H9 (cell line): ENCODE measurements at regions not wholly inside any gene's neighbourhood (a gene's known extent, or its start where the extent isn't known, plus 50 kb on each side); places are given as distances from the start of the nearest gene placed in this dataset.

Source experiments
- DNase-seq: peaks from one replicate; pipeline ENCODE4 v3.0.0-alpha.2; 2017
- H2AFZ ChIP-seq: one replicate; pipeline ENCODE4 v1.6.1; 2013; ENCODE audit warnings: mild to moderate bottlenecking, low read length, control low read depth, moderate library complexity
- H2AK5ac ChIP-seq: 2 replicates; pipeline ENCODE4 v1.6.1; 2013; ENCODE audit warnings: low read length, control low read depth, mixed read lengths; ENCODE audit not compliant: insufficient read length
- H2BK120ac ChIP-seq: one replicate; pipeline ENCODE4 v1.6.1; 2013; ENCODE audit warnings: low read depth, mild to moderate bottlenecking, low read length, control low read depth, inconsistent platforms; ENCODE audit not compliant: poor library complexity, severe bottlenecking
- H2BK12ac ChIP-seq: 2 replicates; pipeline ENCODE4 v1.6.1; 2013; ENCODE audit warnings: low read length, control low read depth, mixed read lengths, low read depth; ENCODE audit not compliant: insufficient read length
- H2BK15ac ChIP-seq: 2 replicates; pipeline ENCODE4 v1.6.1; 2013; ENCODE audit warnings: low read depth, low read length, control low read depth
- H2BK20ac ChIP-seq: one replicate; pipeline ENCODE4 v1.6.1; 2013; ENCODE audit warnings: low read depth, mild to moderate bottlenecking, low read length, control low read depth, inconsistent platforms; ENCODE audit not compliant: poor library complexity, severe bottlenecking
- H2BK5ac ChIP-seq: 2 replicates; pipeline ENCODE4 v1.6.1; 2013; ENCODE audit warnings: low read length, control low read depth, mixed read lengths; ENCODE audit not compliant: insufficient read length
- H3K14ac ChIP-seq: 2 replicates; pipeline ENCODE4 v1.6.1; 2013; ENCODE audit warnings: low read length, control low read depth; ENCODE audit not compliant: insufficient read depth
- H3K18ac ChIP-seq: 2 replicates; pipeline ENCODE4 v1.6.1; 2013; ENCODE audit warnings: low read depth, mild to moderate bottlenecking, mixed read lengths, low read length, control low read depth; ENCODE audit not compliant: insufficient read length
- H3K23ac ChIP-seq: 2 replicates; pipeline ENCODE4 v1.6.1; 2013; ENCODE audit warnings: low read length, control low read depth, mixed read lengths, low read depth; ENCODE audit not compliant: insufficient read length
- H3K23me2 ChIP-seq: 2 replicates; pipeline ENCODE4 v1.6.1; 2013; ENCODE audit warnings: low read depth, mild to moderate bottlenecking, mixed read lengths, low read length, control low read depth; ENCODE audit not compliant: insufficient read length, poor library complexity, severe bottlenecking
- H3K27ac ChIP-seq: 2 replicates; pipeline ENCODE4 v1.5.1; 2013; ENCODE audit warnings: low read length, control low read depth, mixed read lengths, low read depth; ENCODE audit not compliant: insufficient read length
- H3K27me3 ChIP-seq: 2 replicates; pipeline ENCODE4 v1.6.1; 2013; ENCODE audit warnings: low read length, control low read depth, inconsistent platforms; ENCODE audit not compliant: insufficient read depth
- H3K4ac ChIP-seq: 2 replicates; pipeline ENCODE4 v1.6.1; 2013; ENCODE audit warnings: low read depth, mild to moderate bottlenecking, control low read depth, inconsistent platforms, low read length, moderate library complexity
- H3K4me1 ChIP-seq: 2 replicates; pipeline ENCODE4 v1.6.1; 2013; ENCODE audit warnings: low read length, control low read depth, inconsistent platforms; ENCODE audit not compliant: insufficient read depth
- H3K4me2 ChIP-seq: 2 replicates; pipeline ENCODE4 v1.6.1; 2013; ENCODE audit warnings: low read length, control low read depth, mixed read lengths; ENCODE audit not compliant: insufficient read length, insufficient read depth
- H3K56ac ChIP-seq: 2 replicates; pipeline ENCODE4 v1.6.1; 2013; ENCODE audit warnings: low read depth, mild to moderate bottlenecking, mixed read lengths, low read length, control low read depth; ENCODE audit not compliant: insufficient read length
- H3K79me1 ChIP-seq: 2 replicates; pipeline ENCODE4 v1.6.1; 2013; ENCODE audit warnings: low read depth, mild to moderate bottlenecking, moderate library complexity, low read length, control low read depth, inconsistent platforms; ENCODE audit not compliant: insufficient read depth, poor library complexity, severe bottlenecking
- H3K79me2 ChIP-seq: 2 replicates; pipeline ENCODE4 v1.6.1; 2013; ENCODE audit warnings: low read length, control low read depth, inconsistent platforms; ENCODE audit not compliant: insufficient read depth
- H3K9ac ChIP-seq: 2 replicates; pipeline ENCODE4 v1.6.1; 2013; ENCODE audit warnings: low read length, control low read depth, mixed read lengths; ENCODE audit not compliant: insufficient read length; ENCODE audit errors: extremely low read depth
- H3K9me3 ChIP-seq: one replicate; pipeline ENCODE4 v1.6.1; 2013; ENCODE audit warnings: low read depth, low read length, inconsistent platforms; ENCODE audit not compliant: control insufficient read depth
- H3T11ph ChIP-seq: one replicate; pipeline ENCODE4 v1.6.1; 2013; ENCODE audit warnings: mild to moderate bottlenecking, low read length, control low read depth, inconsistent platforms
- H4K20me1 ChIP-seq: one replicate; pipeline ENCODE4 v1.6.1; 2013; ENCODE audit not compliant: control insufficient read depth, insufficient read length, insufficient read depth
- H4K5ac ChIP-seq: 2 replicates; pipeline ENCODE4 v1.6.1; 2013; ENCODE audit warnings: low read depth, mild to moderate bottlenecking, mixed read lengths, low read length, control low read depth; ENCODE audit not compliant: insufficient read length
- H4K8ac ChIP-seq: replicated peaks from 2 replicates; pipeline ENCODE4 v1.6.1; 2013; ENCODE audit warnings: low read length, control low read depth, mixed read lengths, low read depth; ENCODE audit not compliant: insufficient read length
- H4K91ac ChIP-seq: 2 replicates; pipeline ENCODE4 v1.6.1; 2013; ENCODE audit warnings: low read depth, mild to moderate bottlenecking, moderate library complexity, mixed read lengths, low read length, control low read depth; ENCODE audit not compliant: insufficient read length
- H3K27ac Mint-ChIP-seq, 3 experiments: 2 replicates in 2 of 3; 3 replicates in 1 of 3; pipeline ENCODE4 v1.8.0; 2020 to 2021; ENCODE audit warnings: mixed read lengths in 3 of 3, mild to moderate bottlenecking in 1 of 3, moderate library complexity in 1 of 3
- H3K27me3 Mint-ChIP-seq: 2 replicates; pipeline ENCODE4 v1.8.0; 2021; ENCODE audit warnings: low read depth, mild to moderate bottlenecking, moderate library complexity, mixed read lengths
- H3K36me3 Mint-ChIP-seq, 3 experiments: 2 replicates in 2 of 3; 3 replicates in 1 of 3; pipeline ENCODE4 v1.8.0; 2020 to 2021; ENCODE audit warnings: low read depth in 3 of 3, mixed read lengths in 3 of 3; ENCODE audit not compliant: insufficient read depth in 1 of 3
- H3K4me1 Mint-ChIP-seq, 2 experiments: 2 replicates each; pipeline ENCODE4 v1.8.0; 2020; ENCODE audit warnings: mixed read lengths in 2 of 2
- H3K4me3 Mint-ChIP-seq, 2 experiments: 2 replicates in 1 of 2; 3 replicates in 1 of 2; pipeline ENCODE4 v1.8.0; 2020 to 2021; ENCODE audit warnings: mild to moderate bottlenecking in 2 of 2, mixed read lengths in 2 of 2, moderate library complexity in 1 of 2
- H3K9me3 Mint-ChIP-seq, 2 experiments: 2 replicates in 1 of 2; 3 replicates in 1 of 2; pipeline ENCODE4 v1.8.0; 2020; ENCODE audit warnings: mild to moderate bottlenecking in 2 of 2, mixed read lengths in 2 of 2, moderate library complexity in 1 of 2
- CTCF ChIP-seq: fragments of 200-600 bp; sonication (generic); conservative IDR thresholded peaks from 3 replicates; pipeline ENCODE4 v1.8.0; 2021; ENCODE audit warnings: antibody characterized with exemption, mild to moderate bottlenecking
- whole genome bisulfite sequencing: extraction: QIAGEN DNeasy Blood & Tissue Kit; methylation state at CpG from one replicate; pipeline ENCODE4 v1.1.7; 2013; ENCODE audit warnings: missing lambda C conversion rate, low lambda C conversion rate, mixed read lengths; ENCODE audit not compliant: insufficient read length; ENCODE audit errors: extremely low coverage; 5-methylcytosine and 5-hydroxymethylcytosine counted together

- no peaks in the 10 kb centered on the region for H3K9me3 ChIP-seq
- H4K20me1 ChIP-seq, result no peaks in the 10 kb centered on the region
- no peaks in the 10 kb centered on the region for H3K23me2 ChIP-seq
- H2BK120ac ChIP-seq, result no peak overlapping the region
- no peak overlapping the region for H2BK20ac ChIP-seq
- no peaks in the 10 kb centered on the region for H3K79me1 ChIP-seq
- peaks cover 6 to 16% of the 10 kb centered on the region in 2 experiments; a peak in 4 of 5 replicates for H3K9me3 Mint-ChIP-seq
- H3K4me3 Mint-ChIP-seq, result no peak overlapping the region
- no peak overlapping the region for H2BK5ac ChIP-seq
- H3K27me3 ChIP-seq, result no peaks in the 10 kb centered on the region
- no peak overlapping the region for H3K23ac ChIP-seq
- no peak overlapping the region for H2AK5ac ChIP-seq
- no peak overlapping the region for H2BK15ac ChIP-seq
- peaks cover 1% of the 10 kb centered on the region; the same call in 1 of the 2 replicates for H3K27me3 Mint-ChIP-seq
- no peak overlapping the region for H3K18ac ChIP-seq
- H3K27ac Mint-ChIP-seq, result no peak overlapping the region
- no peak for DNase-seq
- H3K36me3 Mint-ChIP-seq, result peaks cover 0 to 8% (median 0%) of the 10 kb centered on the region in 3 experiments; a peak in 2 of 7 replicates
- no peak overlapping the region for H4K91ac ChIP-seq
- H3K27ac ChIP-seq, result no peak overlapping the region
- H3K56ac ChIP-seq, result no peak overlapping the region
- WGBS, result no CpG with 5 or more reads among the region's 3 CpGs
- no peak for TF ChIP-seq CTCF
- H4K5ac ChIP-seq, result no peak overlapping the region
- H3K14ac ChIP-seq, result no peak overlapping the region
- no peak overlapping the region for H3K9ac ChIP-seq
- no peak overlapping the region for H3T11ph ChIP-seq
- H3K4me2 ChIP-seq, result no peak overlapping the region
- peaks cover 0 to 13% of the 10 kb centered on the region in 2 experiments; a peak in 2 of 4 replicates for H3K4me1 Mint-ChIP-seq
- no peak overlapping the region for H2AFZ ChIP-seq
- H3K4ac ChIP-seq, result no peak overlapping the region
- H4K8ac ChIP-seq, result no peak overlapping the region
- H3K4me1 ChIP-seq, result no peaks in the 10 kb centered on the region
- H3K79me2 ChIP-seq, result no peaks in the 10 kb centered on the region
- no peak overlapping the region for H2BK12ac ChIP-seq
These were observed 59.2 kb upstream of the LY86 start for GRCh38 chr6:6529275-6529674.
